ENCODE measurements at regions not wholly inside any gene's neighbourhood (a gene's known extent, or its start where the extent isn't known, plus 50 kb on each side); places are given as distances from the start of the nearest gene placed in this dataset.

GRCh38 chr6:155614606-155615005, 159.0 kb upstream of the NOX3 start:
- DNase-seq (ENCODE audit: low spot score), result no peak

- DNase-seq (ENCODE audit: low spot score), result no peak
Measured at GRCh38 chr6:155611742-155612141, 156.1 kb upstream of the NOX3 start.

GRCh38 chr6:155604991-155605390, 149.4 kb upstream of the NOX3 start:
- DNase-seq (ENCODE audit: low spot score), result no peak

- no peak for DNase-seq (ENCODE audit: low spot score)
Measured at GRCh38 chr6:155599561-155599960, 143.9 kb upstream of the NOX3 start.

- no peak for DNase-seq (ENCODE audit: low spot score)
Measured at GRCh38 chr6:155599160-155599559, 143.5 kb upstream of the NOX3 start.

GRCh38 chr6:155595284-155595683, 139.6 kb upstream of the NOX3 start:
- DNase-seq (ENCODE audit: low spot score), result no peak

- no peak for DNase-seq (ENCODE audit: low spot score)
Measured at GRCh38 chr6:155591741-155592140, 136.1 kb upstream of the NOX3 start.

GRCh38 chr6:155589190-155589589, 133.6 kb upstream of the NOX3 start:
- no peak for DNase-seq (ENCODE audit: low spot score)

- no peak for DNase-seq (ENCODE audit: low spot score)
Measured at GRCh38 chr6:155587817-155588216, 132.2 kb upstream of the NOX3 start.

- DNase-seq (ENCODE audit: low spot score), result no peak
Measured at GRCh38 chr6:155586090-155586489, 130.5 kb upstream of the NOX3 start.

GRCh38 chr6:155584006-155584405, 128.4 kb upstream of the NOX3 start:
- DNase-seq (ENCODE audit: low spot score), result no peak

GRCh38 chr6:155582016-155582991, 126.7 kb upstream of the NOX3 start:
- DNase-seq (ENCODE audit: low spot score), result no peak

GRCh38 chr6:155580904-155581303, 125.3 kb upstream of the NOX3 start:
- no peak for DNase-seq (ENCODE audit: low spot score)

- DNase-seq (ENCODE audit: low spot score), result no peak
Measured at GRCh38 chr6:155578251-155578650, 122.6 kb upstream of the NOX3 start.

- DNase-seq (ENCODE audit: low spot score), result no peak
Measured at GRCh38 chr6:155561966-155562364, 106.3 kb upstream of the NOX3 start.

- DNase-seq (ENCODE audit: low spot score), result no peak
Measured at GRCh38 chr6:155561257-155561965, 105.8 kb upstream of the NOX3 start.

- DNase-seq (ENCODE audit: low spot score), result no peak
Measured at GRCh38 chr6:155549928-155550327, 94.3 kb upstream of the NOX3 start.

GRCh38 chr6:155549028-155549798, 93.6 kb upstream of the NOX3 start:
- DNase-seq (ENCODE audit: low spot score), result no peak

- DNase-seq (ENCODE audit: low spot score), result no peak
Measured at GRCh38 chr6:155548576-155548975, 92.9 kb upstream of the NOX3 start.

- DNase-seq (ENCODE audit: low spot score), result no peak
Measured at GRCh38 chr6:155544677-155545076, 89.0 kb upstream of the NOX3 start.

GRCh38 chr6:155543166-155543847, 87.7 kb upstream of the NOX3 start:
- DNase-seq (ENCODE audit: low spot score), result no peak

All from SK-N-DZ (cell line).